ENCODE measurements at regions not wholly inside any gene's neighbourhood (a gene's known extent, or its start where the extent isn't known, plus 50 kb on each side); places are given as distances from the start of the nearest gene placed in this dataset.

GRCh38 chr14:32254952-32255679, 52.0 kb upstream of the RNU6-8 start:
- no peak overlapping the region for H3K4me3 ChIP-seq
- WGBS, 2 donors (ENCODE audit: low coverage in 1 of 2) = 26 to 83% methylated on average over 3 to 6 of the region's 9 CpGs
- no peaks in the 10 kb centered on the region for H3K9me3 ChIP-seq
- TF ChIP-seq POLR2A (IDR thresholded peaks at IDR 0.05) (no peak), POLR2AphosphoS5 (IDR thresholded peaks at IDR 0.05) (peak; percentile 17)
- TF ChIP-seq, protein P1, sequence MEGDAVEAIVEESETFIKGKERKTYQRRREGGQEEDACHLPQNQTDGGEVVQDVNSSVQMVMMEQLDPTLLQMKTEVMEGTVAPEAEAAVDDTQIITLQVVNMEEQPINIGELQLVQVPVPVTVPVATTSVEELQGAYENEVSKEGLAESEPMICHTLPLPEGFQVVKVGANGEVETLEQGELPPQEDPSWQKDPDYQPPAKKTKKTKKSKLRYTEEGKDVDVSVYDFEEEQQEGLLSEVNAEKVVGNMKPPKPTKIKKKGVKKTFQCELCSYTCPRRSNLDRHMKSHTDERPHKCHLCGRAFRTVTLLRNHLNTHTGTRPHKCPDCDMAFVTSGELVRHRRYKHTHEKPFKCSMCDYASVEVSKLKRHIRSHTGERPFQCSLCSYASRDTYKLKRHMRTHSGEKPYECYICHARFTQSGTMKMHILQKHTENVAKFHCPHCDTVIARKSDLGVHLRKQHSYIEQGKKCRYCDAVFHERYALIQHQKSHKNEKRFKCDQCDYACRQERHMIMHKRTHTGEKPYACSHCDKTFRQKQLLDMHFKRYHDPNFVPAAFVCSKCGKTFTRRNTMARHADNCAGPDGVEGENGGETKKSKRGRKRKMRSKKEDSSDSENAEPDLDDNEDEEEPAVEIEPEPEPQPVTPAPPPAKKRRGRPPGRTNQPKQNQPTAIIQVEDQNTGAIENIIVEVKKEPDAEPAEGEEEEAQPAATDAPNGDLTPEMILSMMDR (IDR thresholded peaks at IDR 0.05) = peak; percentile 61 to 84 (median 80)
- peaks cover 0 to 74% (median 3%) of the 10 kb centered on the region in 3 donors for H3K4me1 ChIP-seq
- H3K27me3 ChIP-seq = no peaks in the 10 kb centered on the region
- H3K36me3 ChIP-seq = no peaks in the 10 kb centered on the region
- peak; percentile 85 for ATAC-seq
- H3K27ac ChIP-seq = peak overlapping the region; percentile 20 to 78 (median 66)

- ATAC-seq = no peak
- no peaks in the 10 kb centered on the region for H3K9me3 ChIP-seq
- no peaks in the 10 kb centered on the region for H3K27me3 ChIP-seq
- no peak for TF ChIP-seq EP300 (IDR thresholded peaks at IDR 0.05)
- no peak for TF ChIP-seq POLR2AphosphoS5 (IDR thresholded peaks at IDR 0.05)
- TF ChIP-seq POLR2A (IDR thresholded peaks at IDR 0.05) = no peak
- TF ChIP-seq, protein P1 (IDR thresholded peaks at IDR 0.05) = no peak
- peaks cover 0 to 71% (median 3%) of the 10 kb centered on the region in 3 donors for H3K4me1 ChIP-seq
- H3K36me3 ChIP-seq = no peaks in the 10 kb centered on the region
- H3K27ac ChIP-seq = peak overlapping the region; percentile 20 to 78 (median 66)
- H3K4me3 ChIP-seq = no peak overlapping the region
Observed at GRCh38 chr14:32255789-32256188, 52.7 kb upstream of the RNU6-8 start.

DNA sequence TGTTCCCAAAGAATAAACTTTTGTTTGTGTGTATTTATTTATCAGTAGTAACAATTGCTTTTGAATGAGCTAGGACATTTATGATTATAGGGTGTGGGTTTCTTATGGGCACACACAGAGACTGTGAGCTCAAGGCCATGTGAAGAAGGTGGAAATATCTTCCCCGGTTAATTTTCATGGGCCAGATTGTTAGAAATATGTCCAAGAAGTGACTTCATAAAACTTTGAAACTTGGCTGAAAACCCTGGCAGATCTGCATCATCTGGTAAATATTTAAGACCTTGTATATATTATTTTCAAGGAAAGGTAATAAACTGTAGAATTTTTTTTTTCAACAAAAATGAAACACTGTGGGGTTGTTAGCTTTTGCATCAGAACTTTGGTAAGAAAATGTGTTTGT, 53.5 kb upstream of the RNU6-8 start:
- H3K27ac ChIP-seq = peak overlapping the region in 2 of 4 donors; percentile 74 to 78
- no peaks in the 10 kb centered on the region for H3K36me3 ChIP-seq
- H3K4me3 ChIP-seq = no peak overlapping the region
- H3K4me1 ChIP-seq = peaks cover 0 to 63% (median 3%) of the 10 kb centered on the region in 3 donors
- TF ChIP-seq POLR2A (IDR thresholded peaks at IDR 0.05) = no peak
- TF ChIP-seq EP300 (IDR thresholded peaks at IDR 0.05) = no peak
- no peak for TF ChIP-seq POLR2AphosphoS5 (IDR thresholded peaks at IDR 0.05)
- TF ChIP-seq, protein P1 (IDR thresholded peaks at IDR 0.05) = no peak
- no peaks in the 10 kb centered on the region for H3K27me3 ChIP-seq
- WGBS, 2 donors (ENCODE audit: low coverage in 1 of 2) = 10 to 28% methylated on average over 1 of the region's 1 CpG
- no peaks in the 10 kb centered on the region for H3K9me3 ChIP-seq
- ATAC-seq = no peak

DNA sequence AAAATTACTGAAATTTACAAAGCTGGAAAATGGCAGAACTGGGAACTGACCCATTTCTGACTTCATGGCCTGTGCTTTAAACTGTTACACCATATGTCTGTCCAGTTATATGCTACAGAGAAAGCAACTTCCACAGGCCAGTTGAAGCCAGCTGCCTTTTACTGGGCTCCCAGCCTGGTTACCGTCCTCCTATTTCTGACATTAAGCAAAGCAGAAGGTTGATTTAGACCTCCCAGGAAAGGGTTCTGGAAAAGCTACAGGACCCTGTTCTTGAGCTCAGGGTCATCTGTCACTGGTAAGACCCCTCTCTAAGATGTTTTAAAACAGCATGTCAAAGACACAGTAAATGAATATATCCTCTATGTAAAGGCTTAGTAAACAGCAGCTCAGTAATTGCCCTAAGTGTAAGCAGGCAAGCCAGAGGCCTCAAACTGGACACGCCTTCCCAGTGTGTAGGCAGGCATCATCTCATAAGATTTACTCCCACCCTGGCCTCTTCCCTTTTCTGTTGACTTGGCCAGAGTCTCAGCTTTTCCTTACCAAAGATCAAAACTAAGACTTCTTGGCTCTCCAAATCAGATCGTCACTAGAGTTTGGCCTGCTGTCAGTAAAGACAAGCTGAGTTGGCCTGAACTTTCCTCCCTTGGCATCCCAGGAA, 55.4 kb upstream of the RNU6-8 start:
- peak overlapping the region in 2 of 4 donors; percentile 6 to 13 for H3K27ac ChIP-seq

More for the DNA sequence above, 55.4 kb upstream of the RNU6-8 start:
- peaks cover 0 to 54% (median 3%) of the 10 kb centered on the region in 3 donors for H3K4me1 ChIP-seq
- H3K9me3 ChIP-seq = peaks cover 0 to 7% (median 0%) of the 10 kb centered on the region in 3 donors
- TF ChIP-seq POLR2AphosphoS5 (IDR thresholded peaks at IDR 0.05) = no peak
- no peak for TF ChIP-seq EP300 (IDR thresholded peaks at IDR 0.05)
- no peak for TF ChIP-seq POLR2A (IDR thresholded peaks at IDR 0.05)
- TF ChIP-seq, protein P1 (IDR thresholded peaks at IDR 0.05) = no peak
- H3K36me3 ChIP-seq = no peaks in the 10 kb centered on the region
- WGBS, 2 donors (ENCODE audit: low coverage in 1 of 2) = 37 to 40% methylated on average over 1 to 2 of the region's 3 CpGs
- H3K4me3 ChIP-seq = no peak overlapping the region
- no peaks in the 10 kb centered on the region for H3K27me3 ChIP-seq
- no peak for ATAC-seq
